ENCODE measurements at regions not wholly inside any gene's neighbourhood (a gene's known extent, or its start where the extent isn't known, plus 50 kb on each side); places are given as distances from the start of the nearest gene placed in this dataset.

DNA sequence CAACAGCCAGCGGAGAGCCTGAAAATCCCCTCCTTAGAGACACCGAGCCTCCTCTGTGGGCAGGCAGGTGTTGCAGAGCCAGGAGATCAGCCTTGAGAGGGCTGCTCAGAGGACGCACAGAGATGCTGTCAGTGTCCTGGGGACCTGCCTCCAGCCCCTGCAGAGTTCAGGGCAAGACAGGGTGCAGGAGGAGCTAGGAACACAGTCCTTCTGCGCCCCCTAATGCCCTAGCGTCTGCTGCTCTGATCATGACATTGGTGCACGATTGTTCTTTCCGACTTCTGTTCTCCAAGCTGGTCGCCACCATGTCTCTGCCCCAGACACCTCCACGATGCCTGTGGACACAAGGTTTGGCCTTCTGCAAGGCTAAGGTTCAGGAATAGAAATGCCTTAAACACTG, 613.7 kb upstream of the MKI67 start:
- no peaks in the 10 kb centered on the region for H3K27me3 ChIP-seq
- H3K9me3 ChIP-seq, result no peaks in the 10 kb centered on the region
- H3K27ac ChIP-seq, result no peak overlapping the region
- no peak overlapping the region for H3K4me3 ChIP-seq
- no peak for TF ChIP-seq EP300 (IDR thresholded peaks at IDR 0.05)
- no peak for TF ChIP-seq POLR2A (IDR thresholded peaks at IDR 0.05)
- TF ChIP-seq, protein P1, sequence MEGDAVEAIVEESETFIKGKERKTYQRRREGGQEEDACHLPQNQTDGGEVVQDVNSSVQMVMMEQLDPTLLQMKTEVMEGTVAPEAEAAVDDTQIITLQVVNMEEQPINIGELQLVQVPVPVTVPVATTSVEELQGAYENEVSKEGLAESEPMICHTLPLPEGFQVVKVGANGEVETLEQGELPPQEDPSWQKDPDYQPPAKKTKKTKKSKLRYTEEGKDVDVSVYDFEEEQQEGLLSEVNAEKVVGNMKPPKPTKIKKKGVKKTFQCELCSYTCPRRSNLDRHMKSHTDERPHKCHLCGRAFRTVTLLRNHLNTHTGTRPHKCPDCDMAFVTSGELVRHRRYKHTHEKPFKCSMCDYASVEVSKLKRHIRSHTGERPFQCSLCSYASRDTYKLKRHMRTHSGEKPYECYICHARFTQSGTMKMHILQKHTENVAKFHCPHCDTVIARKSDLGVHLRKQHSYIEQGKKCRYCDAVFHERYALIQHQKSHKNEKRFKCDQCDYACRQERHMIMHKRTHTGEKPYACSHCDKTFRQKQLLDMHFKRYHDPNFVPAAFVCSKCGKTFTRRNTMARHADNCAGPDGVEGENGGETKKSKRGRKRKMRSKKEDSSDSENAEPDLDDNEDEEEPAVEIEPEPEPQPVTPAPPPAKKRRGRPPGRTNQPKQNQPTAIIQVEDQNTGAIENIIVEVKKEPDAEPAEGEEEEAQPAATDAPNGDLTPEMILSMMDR (IDR thresholded peaks at IDR 0.05), result no peak
- no peak for DNase-seq
- intact Hi-C loops (cut with DNase I), result no loop called here
- no peaks in the 10 kb centered on the region for H3K36me3 ChIP-seq
- whole genome bisulfite sequencing, 3 donors, result 81 to 89% (median 84%) methylated on average over 8 to 9 of the region's 9 CpGs
- H3K4me1 ChIP-seq (ENCODE audit: insufficient read depth), result no peaks in the 10 kb centered on the region

DNA sequence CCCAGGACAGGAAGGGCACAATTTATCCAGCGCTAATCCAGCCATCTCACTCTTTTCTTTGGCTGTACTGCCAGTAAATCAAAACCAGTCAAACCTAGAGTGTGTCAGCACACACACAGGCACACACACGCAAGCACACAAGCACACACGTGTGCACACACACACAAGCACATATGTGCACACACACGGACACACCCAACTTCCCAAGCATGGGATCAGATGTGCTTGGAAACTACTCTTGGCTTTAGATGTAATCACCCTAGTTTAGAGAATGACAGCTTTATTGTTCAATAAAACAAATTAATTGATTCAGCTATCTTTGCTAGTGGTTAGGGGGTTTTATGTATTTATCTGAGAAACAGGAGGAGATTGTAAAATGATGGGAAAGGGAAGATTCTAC, 615.0 kb upstream of the MKI67 start:
- Histone ChIP-seq H3K27me3 (no peaks in the 10 kb centered on the region), H3K36me3 (no peaks in the 10 kb centered on the region), H3K4me1 (ENCODE audit: insufficient read depth) (no peaks in the 10 kb centered on the region), H3K9me3 (no peaks in the 10 kb centered on the region), H3K27ac (no peak overlapping the region), H3K4me3 (no peak overlapping the region)
- intact Hi-C loops (cut with DNase I), result no loop called here
- WGBS, 3 donors, result 83 to 91% (median 86%) methylated on average over 4 of the region's 4 CpGs
- DNase-seq, result no peak
- TF ChIP-seq, protein P1 (IDR thresholded peaks at IDR 0.05), result no peak
- TF ChIP-seq POLR2A (IDR thresholded peaks at IDR 0.05), result no peak
- TF ChIP-seq EP300 (IDR thresholded peaks at IDR 0.05), result no peak

DNA sequence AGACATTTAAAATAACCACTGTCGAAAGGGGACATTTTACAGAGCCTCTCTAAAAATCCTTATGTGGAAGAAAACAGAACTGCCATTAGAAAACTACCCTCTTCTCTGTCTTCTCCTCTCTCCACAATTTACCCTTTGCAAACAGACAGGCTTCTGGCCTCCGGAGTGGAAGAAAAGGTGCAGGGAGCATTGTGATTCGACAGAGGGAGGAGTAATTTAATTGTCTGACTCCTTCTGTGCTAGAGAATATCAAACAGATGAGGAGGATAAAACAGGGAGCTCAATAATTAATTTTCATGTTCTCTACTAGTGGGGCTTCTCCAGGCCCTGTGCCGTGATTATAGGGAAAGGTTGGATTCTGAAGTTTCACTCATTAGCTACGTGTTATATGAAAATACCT, 615.5 kb upstream of the MKI67 start:
- Histone ChIP-seq H3K9me3 (no peaks in the 10 kb centered on the region), H3K4me1 (ENCODE audit: insufficient read depth) (no peaks in the 10 kb centered on the region), H3K27me3 (no peaks in the 10 kb centered on the region), H3K36me3 (no peaks in the 10 kb centered on the region), H3K4me3 (no peak overlapping the region), H3K27ac (no peak overlapping the region)
- 78 to 87% (median 85%) methylated on average over 5 of the region's 5 CpGs for WGBS, 3 donors
- intact Hi-C loops (cut with DNase I), result no loop called here
- DNase-seq, result no peak
- TF ChIP-seq EP300 (IDR thresholded peaks at IDR 0.05) (no peak), POLR2A (IDR thresholded peaks at IDR 0.05) (no peak)
- TF ChIP-seq, protein P1 (IDR thresholded peaks at IDR 0.05), result no peak

DNA sequence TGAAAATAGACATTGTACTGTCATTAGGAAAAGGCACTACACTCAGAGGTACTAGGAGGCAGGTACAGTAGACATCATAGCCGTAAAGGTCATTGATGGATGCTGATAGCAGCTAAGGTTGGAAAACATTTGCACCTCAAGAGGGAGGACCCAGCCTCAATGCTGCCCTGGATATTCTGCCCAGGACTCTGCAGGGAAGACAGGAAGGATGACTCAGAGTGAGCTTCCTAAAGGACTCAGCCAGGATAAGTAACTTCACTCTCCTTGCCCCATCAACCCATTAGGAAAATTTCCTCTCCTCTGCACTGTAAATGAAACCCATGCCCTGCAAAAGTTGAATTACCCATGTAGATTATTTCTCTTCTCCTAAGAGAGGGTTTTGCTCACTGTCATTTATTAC, 617.9 kb upstream of the MKI67 start:
- H3K4me1 ChIP-seq (ENCODE audit: insufficient read depth), result no peaks in the 10 kb centered on the region
- DNase-seq, result no peak
- H3K36me3 ChIP-seq, result no peaks in the 10 kb centered on the region
- H3K4me3 ChIP-seq, result no peak overlapping the region
- intact Hi-C loops (cut with DNase I), result no loop called here
- TF ChIP-seq POLR2A (IDR thresholded peaks at IDR 0.05), result no peak
- TF ChIP-seq EP300 (IDR thresholded peaks at IDR 0.05), result no peak
- TF ChIP-seq, protein P1 (IDR thresholded peaks at IDR 0.05), result no peak
- 90 to 96% (median 96%) methylated on average over 1 of the region's 1 CpG for WGBS, 3 donors
- no peaks in the 10 kb centered on the region for H3K27me3 ChIP-seq
- no peaks in the 10 kb centered on the region for H3K9me3 ChIP-seq
- H3K27ac ChIP-seq, result no peak overlapping the region

Measured in ovary (tissue), 7 donors.